Activated CD8-positive, alpha-beta T cell treated with anti-CD3 and anti-CD28 coated beads, Interleukin-2, amount 10 ng/mL, durations not matched to agents 7 days and 5 days (primary cell): ENCODE measurements at regions not wholly inside any gene's neighbourhood (a gene's known extent, or its start where the extent isn't known, plus 50 kb on each side); places are given as distances from the start of the nearest gene placed in this dataset.

Source experiments
- ATAC-seq: fragments of 150-1000 bp; cut with Tn5 transposase; one replicate; pipeline ENCODE4 v1.10.0; 2021; ENCODE audit warnings: moderate library complexity
- CTCF ChIA-PET: fragments of 350-600 bp; sonication (Branson Sonifier 250); formaldehyde crosslinking; loops from one replicate; lab custom pipeline; 2021; ENCODE audit warnings: antibody characterized with exemption; lab: Charles Lee
- POLR2A ChIA-PET: fragments of 350-600 bp; sonication (Branson Sonifier 250); formaldehyde crosslinking; loops from one replicate; lab custom pipeline; 2021; ENCODE audit warnings: antibody characterized with exemption; lab: Charles Lee
- DNase-seq: peaks from one replicate; pipeline ENCODE4 v3.0.0-alpha.2; 2020
- H3K27ac Mint-ChIP-seq: one replicate; pipeline ENCODE4 v1.8.0; 2021; ENCODE audit warnings: mild to moderate bottlenecking, mixed read lengths
- H3K27me3 Mint-ChIP-seq: one replicate; pipeline ENCODE4 v1.8.0; 2021; ENCODE audit warnings: low read depth, mixed read lengths
- H3K36me3 Mint-ChIP-seq: one replicate; pipeline ENCODE4 v1.8.0; 2021; ENCODE audit warnings: low read depth, mixed read lengths
- H3K4me1 Mint-ChIP-seq: one replicate; pipeline ENCODE4 v1.8.0; 2021; ENCODE audit warnings: low read depth, mixed read lengths
- H3K4me3 Mint-ChIP-seq: one replicate; pipeline ENCODE4 v1.8.0; 2021; ENCODE audit warnings: mild to moderate bottlenecking, mixed read lengths
- H3K9me3 Mint-ChIP-seq: one replicate; pipeline ENCODE4 v1.8.0; 2022; ENCODE audit warnings: mixed read lengths; ENCODE audit not compliant: insufficient read depth

DNA sequence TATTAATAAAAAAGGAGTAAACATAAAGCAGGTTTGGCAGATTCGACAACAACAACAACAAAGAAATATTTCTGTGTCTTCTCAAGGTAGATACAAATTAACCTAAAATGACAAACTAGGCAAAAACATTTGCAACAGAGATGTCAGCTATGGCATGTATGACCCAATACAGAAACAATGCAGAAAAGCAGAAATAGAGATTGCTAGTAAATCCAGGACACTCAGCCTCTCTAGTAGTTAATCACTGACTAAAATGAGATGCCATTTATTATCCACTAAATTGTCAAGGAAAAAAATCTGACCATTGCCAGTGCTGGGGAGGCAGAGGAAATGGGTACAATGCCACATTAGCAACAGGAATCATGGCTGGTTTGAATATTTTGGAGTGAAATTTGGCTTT lies 250.5 kb downstream of the TEX29 start:
- no peak overlapping the region for H3K27ac Mint-ChIP-seq
- no peak overlapping the region for H3K4me3 Mint-ChIP-seq
- peaks cover 15% of the 10 kb centered on the region for H3K9me3 Mint-ChIP-seq

DNA sequence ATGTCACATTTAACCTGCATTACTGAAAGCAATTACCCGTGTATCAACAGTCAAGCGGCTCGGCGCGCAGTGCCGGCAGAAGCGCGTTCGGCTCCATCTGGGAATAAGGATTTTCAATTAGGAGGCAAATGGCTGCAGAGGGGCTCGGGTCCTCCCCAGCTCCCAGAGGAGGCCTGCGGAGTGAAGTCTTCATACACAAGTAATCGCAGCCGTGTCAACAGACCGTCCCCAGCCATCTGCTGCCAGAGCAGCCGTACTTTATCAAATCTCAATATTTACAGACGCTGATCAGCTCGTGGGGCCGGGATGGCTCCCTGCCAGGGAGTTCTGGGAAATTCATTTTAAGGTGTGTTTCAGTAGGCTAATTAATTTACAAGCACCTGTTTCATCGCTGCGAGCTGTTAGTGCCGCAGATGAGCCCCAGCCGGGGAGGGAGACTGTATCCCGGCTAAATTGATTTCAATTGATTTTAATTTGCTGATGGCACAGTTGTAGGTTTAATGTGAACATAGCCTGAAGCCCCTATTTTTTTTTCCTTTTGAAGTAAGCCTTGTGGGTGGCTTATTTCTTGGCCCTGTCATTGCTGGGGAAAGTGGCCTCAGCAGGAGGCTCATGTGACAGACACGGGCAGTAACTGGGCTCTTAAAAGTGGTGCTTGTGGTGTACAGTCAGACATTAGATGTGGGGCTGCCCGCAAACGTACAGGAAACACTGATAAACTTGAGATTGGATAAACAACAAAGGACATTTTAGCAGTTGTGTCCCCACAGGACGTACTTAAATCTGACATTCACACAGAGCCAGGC lies 252.7 kb downstream of the TEX29 start:
- ATAC-seq (no peak), DNase-seq (no peak)
- Mint-ChIP-seq H3K36me3 (no peaks in the 10 kb centered on the region), H3K4me3 (no peak overlapping the region), H3K9me3 (peaks cover 15% of the 10 kb centered on the region), H3K27me3 (no peaks in the 10 kb centered on the region), H3K27ac (no peak overlapping the region), H3K4me1 (no peaks in the 10 kb centered on the region)
- ChIA-PET POLR2A (no interaction called here), CTCF (no interaction called here)

More for the DNA sequence above, 250.5 kb downstream of the TEX29 start:
- Mint-ChIP-seq H3K27me3 (no peaks in the 10 kb centered on the region), H3K4me1 (no peaks in the 10 kb centered on the region), H3K36me3 (no peaks in the 10 kb centered on the region)
- DNase-seq (no peak), ATAC-seq (no peak)
- ChIA-PET POLR2A (no interaction called here), CTCF (no interaction called here)

DNA sequence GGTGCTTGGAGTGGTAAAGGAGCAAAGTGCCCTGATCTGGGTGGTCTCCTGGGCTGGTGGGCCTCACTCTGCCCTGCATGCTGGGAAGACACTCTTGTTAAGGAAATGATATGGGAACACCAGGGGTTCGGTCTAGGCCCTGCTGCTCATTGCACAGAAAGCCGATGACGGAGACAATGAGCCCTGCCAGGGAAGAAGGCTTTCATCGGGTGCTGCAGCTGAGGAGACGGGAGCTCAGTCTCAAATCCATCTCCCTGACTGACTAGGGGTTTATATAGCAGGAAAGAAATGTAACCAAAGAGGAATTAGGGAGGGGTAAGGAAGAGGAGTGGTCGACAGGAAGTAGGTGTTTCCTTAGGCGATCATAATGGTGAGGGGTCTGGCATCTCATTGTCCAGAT lies 253.4 kb downstream of the TEX29 start:
- DNase-seq = no peak
- Mint-ChIP-seq H3K4me3 (no peak overlapping the region), H3K27ac (no peak overlapping the region), H3K36me3 (no peaks in the 10 kb centered on the region), H3K9me3 (peaks cover 15% of the 10 kb centered on the region), H3K4me1 (no peaks in the 10 kb centered on the region), H3K27me3 (no peaks in the 10 kb centered on the region)
- ChIA-PET CTCF (no interaction called here), POLR2A (no interaction called here)
- no peak for ATAC-seq

DNA sequence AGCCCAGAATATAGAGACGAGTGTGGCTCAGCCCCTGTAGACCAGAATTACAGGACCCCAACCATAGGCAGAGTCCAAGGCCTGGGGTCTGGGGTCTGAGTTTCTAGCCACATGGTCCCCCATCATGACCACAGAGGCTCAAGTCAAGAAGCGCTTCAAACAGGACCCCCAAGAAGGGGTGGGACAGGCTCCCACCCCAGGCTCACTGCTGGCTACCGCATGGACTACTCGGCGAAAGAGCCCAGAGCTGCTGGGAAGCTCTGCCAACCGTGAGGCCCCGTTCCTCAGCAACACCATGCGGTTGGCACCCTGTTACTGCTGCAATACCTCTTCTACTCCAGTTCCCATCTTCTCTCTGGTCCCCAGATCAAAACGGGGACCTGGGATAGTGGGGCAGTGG lies 254.8 kb downstream of the TEX29 start:
- Mint-ChIP-seq H3K27ac (no peak overlapping the region), H3K4me1 (no peaks in the 10 kb centered on the region), H3K9me3 (peaks cover 15% of the 10 kb centered on the region), H3K4me3 (no peak overlapping the region), H3K27me3 (no peaks in the 10 kb centered on the region), H3K36me3 (no peaks in the 10 kb centered on the region)
- ChIA-PET POLR2A (no interaction called here), CTCF (no interaction called here)
- DNase-seq (no peak), ATAC-seq (no peak)

DNA sequence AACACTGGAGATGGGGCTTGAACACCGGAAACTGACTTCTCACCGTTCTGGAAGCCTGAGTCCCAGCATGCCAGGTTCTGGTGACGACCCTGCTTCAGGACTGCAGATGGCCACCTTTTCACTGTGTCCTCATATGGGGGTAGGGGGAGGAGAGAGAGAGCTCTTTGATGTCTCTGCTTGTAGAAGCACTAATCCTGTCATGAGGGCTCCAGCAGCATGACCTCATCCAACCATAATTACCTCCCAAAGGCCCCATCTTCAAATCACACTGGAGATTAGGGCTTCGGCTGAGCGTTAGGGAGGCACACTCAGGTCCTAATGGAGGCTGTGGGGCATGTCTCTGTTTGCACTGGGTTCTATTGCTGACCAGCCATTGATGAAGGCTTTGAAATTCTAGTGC lies 255.3 kb downstream of the TEX29 start:
- H3K36me3 Mint-ChIP-seq = no peaks in the 10 kb centered on the region
- H3K4me1 Mint-ChIP-seq = no peaks in the 10 kb centered on the region
- H3K27ac Mint-ChIP-seq = no peak overlapping the region
- H3K9me3 Mint-ChIP-seq = peaks cover 15% of the 10 kb centered on the region
- H3K4me3 Mint-ChIP-seq = no peak overlapping the region
- DNase-seq (no peak), ATAC-seq (no peak)
- CTCF ChIA-PET = no interaction called here
- no peaks in the 10 kb centered on the region for H3K27me3 Mint-ChIP-seq
- POLR2A ChIA-PET = no interaction called here

DNA sequence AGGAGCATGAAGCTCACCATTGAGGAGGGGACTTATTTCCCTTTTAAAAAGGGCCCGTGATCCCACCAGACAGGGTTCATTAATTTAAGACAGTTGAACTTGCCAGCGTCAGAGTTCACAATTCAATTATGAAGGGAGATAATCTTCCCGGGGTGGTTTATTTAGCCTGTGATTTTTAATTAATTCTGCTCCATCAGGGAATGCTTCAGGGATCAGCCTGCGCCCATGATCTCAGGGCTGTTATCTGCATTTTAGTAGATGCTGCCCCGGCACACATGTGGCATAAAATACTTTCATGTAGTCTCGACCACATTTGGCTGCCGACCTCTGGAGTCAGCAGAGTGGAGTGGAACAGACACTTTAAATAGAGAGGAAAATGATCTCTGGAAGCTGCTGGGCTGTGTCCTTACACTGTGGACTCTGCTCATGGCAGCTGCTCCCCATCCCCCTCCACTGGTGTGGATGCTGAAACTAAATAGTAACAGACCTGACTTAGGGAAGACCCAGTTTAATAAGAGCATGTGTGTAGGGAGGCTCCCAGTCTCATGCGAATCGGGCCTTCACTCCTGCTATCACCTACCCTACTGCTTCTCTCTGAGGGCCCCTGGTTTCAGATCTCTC lies 256.9 kb downstream of the TEX29 start:
- ATAC-seq (no peak), DNase-seq (no peak)
- Mint-ChIP-seq H3K27ac (no peak overlapping the region), H3K9me3 (peaks cover 15% of the 10 kb centered on the region), H3K36me3 (no peaks in the 10 kb centered on the region), H3K4me1 (no peaks in the 10 kb centered on the region), H3K27me3 (no peaks in the 10 kb centered on the region), H3K4me3 (no peak overlapping the region)
- ChIA-PET POLR2A (no interaction called here), CTCF (no interaction called here)

DNA sequence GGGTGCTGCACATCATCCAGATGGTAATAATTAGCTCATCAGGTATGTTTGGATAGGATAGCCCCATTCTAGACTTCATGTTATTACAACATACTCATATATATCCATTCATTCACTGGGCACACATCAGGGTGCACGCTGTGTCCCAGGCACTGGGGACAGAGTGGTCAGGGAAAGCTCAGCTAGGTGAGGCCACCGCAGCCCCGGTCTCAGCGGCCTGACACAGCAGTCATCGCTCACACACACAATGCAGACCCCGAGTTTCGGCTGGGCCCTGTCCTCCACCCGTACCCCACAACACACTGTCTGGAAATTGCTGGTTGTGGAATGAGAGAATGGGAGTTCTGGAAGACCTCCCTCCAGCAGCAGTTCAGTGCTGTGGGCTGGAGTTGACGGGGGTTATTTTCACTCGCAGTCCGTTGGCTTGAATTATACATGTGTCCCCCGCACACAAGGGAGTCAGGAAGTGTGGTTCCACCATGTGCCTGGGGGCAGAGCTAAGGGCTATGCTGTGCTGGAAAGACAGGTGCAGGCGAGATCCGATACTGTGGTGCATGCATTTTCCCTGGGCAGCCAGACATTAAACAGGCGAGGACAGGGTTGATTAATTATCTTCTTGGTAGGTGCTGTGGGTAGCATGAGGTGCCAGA lies 257.6 kb downstream of the TEX29 start:
- H3K4me1 Mint-ChIP-seq = no peaks in the 10 kb centered on the region
- DNase-seq = no peak
- no peaks in the 10 kb centered on the region for H3K36me3 Mint-ChIP-seq
- ChIA-PET POLR2A (no interaction called here), CTCF (no interaction called here)
- ATAC-seq = no peak
- peaks cover 15% of the 10 kb centered on the region for H3K9me3 Mint-ChIP-seq
- no peaks in the 10 kb centered on the region for H3K27me3 Mint-ChIP-seq
- H3K27ac Mint-ChIP-seq = no peak overlapping the region
- H3K4me3 Mint-ChIP-seq = no peak overlapping the region

DNA sequence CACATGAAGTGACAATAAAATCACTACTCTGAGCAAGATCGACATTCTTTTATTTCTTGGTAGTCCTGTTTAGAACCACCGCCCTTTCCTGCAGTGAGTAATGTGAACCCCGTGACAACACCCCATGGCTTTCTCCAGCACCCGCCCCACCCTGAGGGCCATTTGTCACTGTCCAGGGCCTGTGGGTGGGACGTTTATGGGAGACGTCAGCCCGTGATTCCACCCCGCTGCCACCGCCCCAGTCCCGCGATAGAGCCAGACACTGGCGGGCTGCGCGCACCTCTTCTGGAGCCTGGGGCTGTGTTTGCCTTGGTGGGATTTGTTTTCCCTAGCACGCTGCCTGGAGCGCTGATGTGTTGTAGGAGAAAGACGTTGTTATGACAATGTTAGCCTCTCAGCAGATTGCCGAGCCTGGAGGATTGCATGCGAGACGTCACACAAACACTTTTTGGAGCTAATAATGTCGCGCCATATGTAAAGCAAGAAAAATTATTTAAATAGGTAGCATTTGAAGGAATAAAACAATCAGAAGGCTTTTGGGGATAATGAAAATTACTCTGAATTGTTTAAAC lies 263.7 kb downstream of the TEX29 start:
- CTCF ChIA-PET = no interaction called here
- H3K27ac Mint-ChIP-seq = no peak overlapping the region
- no peaks in the 10 kb centered on the region for H3K36me3 Mint-ChIP-seq
- H3K4me1 Mint-ChIP-seq = no peaks in the 10 kb centered on the region
- H3K4me3 Mint-ChIP-seq = no peak overlapping the region
- no peak for DNase-seq
- ATAC-seq = no peak
- no peaks in the 10 kb centered on the region for H3K27me3 Mint-ChIP-seq
- H3K9me3 Mint-ChIP-seq = no peaks in the 10 kb centered on the region
- POLR2A ChIA-PET = no interaction called here

DNA sequence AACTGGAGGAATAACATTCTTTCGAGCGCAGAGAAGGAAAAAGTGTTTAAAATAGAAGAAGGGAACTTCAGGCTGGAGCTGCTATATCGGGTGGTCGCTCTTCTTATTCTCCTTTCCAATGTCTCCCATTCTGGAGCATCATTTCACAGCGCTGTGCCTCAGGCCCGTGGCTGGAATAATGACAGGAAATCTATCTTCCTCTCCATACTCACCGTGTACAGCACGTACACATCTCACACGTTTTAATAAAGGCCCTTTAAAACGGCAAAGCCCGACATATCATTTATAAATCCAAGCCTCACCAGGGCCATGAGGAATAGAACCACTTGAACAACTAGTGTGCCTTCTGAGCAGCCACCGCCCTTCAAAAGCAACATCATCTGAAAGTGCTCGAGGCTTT lies 264.4 kb downstream of the TEX29 start:
- ChIA-PET POLR2A (no interaction called here), CTCF (no interaction called here)
- no peak for DNase-seq
- Mint-ChIP-seq H3K9me3 (no peaks in the 10 kb centered on the region), H3K36me3 (no peaks in the 10 kb centered on the region), H3K4me1 (no peaks in the 10 kb centered on the region), H3K27me3 (no peaks in the 10 kb centered on the region), H3K27ac (no peak overlapping the region), H3K4me3 (no peak overlapping the region)
- ATAC-seq = no peak

DNA sequence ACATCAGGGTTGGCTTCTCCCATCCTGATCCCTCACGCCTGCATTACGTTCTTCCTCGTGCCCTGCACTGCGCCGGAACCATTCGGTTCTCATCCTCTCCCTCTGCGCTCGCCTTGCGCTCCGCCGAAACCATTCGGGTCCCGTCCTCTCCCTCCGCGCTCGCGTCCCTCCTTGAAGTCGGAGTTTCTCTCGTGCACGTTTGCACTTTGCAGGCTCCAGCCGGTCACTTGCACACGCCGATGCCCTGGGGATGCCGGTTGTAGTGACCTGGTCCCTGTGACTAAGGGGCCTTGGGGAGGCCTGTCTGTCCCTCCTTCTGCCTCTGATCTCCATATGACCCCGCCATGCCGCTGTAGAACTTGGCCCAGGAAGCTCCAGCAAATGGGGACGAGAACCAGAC lies 265.8 kb downstream of the TEX29 start:
- no peaks in the 10 kb centered on the region for H3K27me3 Mint-ChIP-seq
- CTCF ChIA-PET = no interaction called here
- no peaks in the 10 kb centered on the region for H3K36me3 Mint-ChIP-seq
- ATAC-seq = no peak
- H3K4me1 Mint-ChIP-seq = no peaks in the 10 kb centered on the region
- POLR2A ChIA-PET = no interaction called here
- no peak overlapping the region for H3K4me3 Mint-ChIP-seq
- no peak for DNase-seq
- H3K27ac Mint-ChIP-seq = no peak overlapping the region
- H3K9me3 Mint-ChIP-seq = peaks cover 4% of the 10 kb centered on the region

DNA sequence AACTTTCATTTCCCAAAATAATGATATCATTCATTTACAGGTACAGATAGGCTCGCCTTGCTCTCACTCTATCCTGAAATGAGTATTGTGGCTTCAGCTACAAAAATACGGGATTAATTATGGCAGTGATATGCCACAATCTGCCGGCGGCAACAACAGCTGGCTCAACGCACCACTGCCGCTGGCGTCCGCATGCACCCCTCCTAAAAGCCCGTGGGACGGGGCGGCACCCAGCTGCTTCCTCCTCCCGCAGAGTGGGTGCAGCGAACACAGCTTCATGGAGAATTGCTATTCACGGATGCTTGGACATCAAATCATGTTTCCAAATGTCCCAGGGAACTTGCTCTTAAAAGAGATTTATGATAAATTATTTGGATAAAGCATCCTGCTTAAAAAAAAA lies 266.8 kb downstream of the TEX29 start:
- Mint-ChIP-seq H3K4me1 (no peaks in the 10 kb centered on the region), H3K4me3 (no peak overlapping the region), H3K36me3 (no peaks in the 10 kb centered on the region), H3K27me3 (no peaks in the 10 kb centered on the region), H3K27ac (no peak overlapping the region), H3K9me3 (peaks cover 4% of the 10 kb centered on the region)
- ATAC-seq (no peak), DNase-seq (no peak)
- POLR2A ChIA-PET = no interaction called here
- CTCF ChIA-PET = no interaction called here

DNA sequence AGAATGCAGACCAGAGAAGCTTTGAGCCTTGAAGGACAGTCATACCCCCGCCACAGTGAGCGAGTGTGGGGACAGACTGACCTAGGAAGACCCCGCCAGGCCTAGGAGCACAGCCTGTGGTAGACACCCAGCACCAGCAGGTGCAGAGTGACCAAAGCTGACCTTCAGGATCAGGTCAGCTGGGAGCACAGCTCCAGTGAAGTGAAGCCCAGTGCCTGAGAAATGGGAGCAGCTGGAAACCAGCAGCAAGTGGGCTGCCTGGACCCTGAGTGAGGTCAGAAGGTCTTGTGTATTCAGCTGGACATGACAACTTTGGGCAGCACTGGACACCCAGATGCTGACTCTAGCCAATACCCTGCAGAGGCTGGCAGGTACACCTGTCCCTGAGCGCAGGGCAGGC lies 268.9 kb downstream of the TEX29 start:
- Mint-ChIP-seq H3K9me3 (peaks cover 4% of the 10 kb centered on the region), H3K27me3 (no peaks in the 10 kb centered on the region), H3K36me3 (no peaks in the 10 kb centered on the region), H3K4me1 (no peaks in the 10 kb centered on the region), H3K27ac (no peak overlapping the region), H3K4me3 (no peak overlapping the region)
- ATAC-seq (no peak), DNase-seq (no peak)
- CTCF ChIA-PET = no interaction called here
- POLR2A ChIA-PET = no interaction called here
